Memory B cell (primary cell): ENCODE measurements at regions not wholly inside any gene's neighbourhood (a gene's known extent, or its start where the extent isn't known, plus 50 kb on each side); places are given as distances from the start of the nearest gene placed in this dataset.

ENCODE experiments used
- ATAC-seq: fragments of 150-1000 bp; cut with Tn5 transposase; 2 replicates; pipeline ENCODE4 v1.10.0; 2021; ENCODE audit warnings: low read depth, mild to moderate bottlenecking, moderate library complexity
- DNase-seq, 2 donors: peaks; one replicate each; pipeline ENCODE4 v3.0.0; 2022; ENCODE audit warnings: low spot score in 2 of 2
- H3K27ac Mint-ChIP-seq: one replicate; pipeline ENCODE4 v1.8.0; 2022; ENCODE audit warnings: mild to moderate bottlenecking, moderate library complexity, mixed read lengths
- H3K27me3 Mint-ChIP-seq: one replicate; pipeline ENCODE4 v1.8.0; 2022; ENCODE audit warnings: mixed read lengths
- H3K36me3 Mint-ChIP-seq: one replicate; pipeline ENCODE4 v1.8.0; 2022; ENCODE audit warnings: mild to moderate bottlenecking, mixed read lengths
- H3K4me1 Mint-ChIP-seq: one replicate; pipeline ENCODE4 v1.8.0; 2022; ENCODE audit warnings: mixed read lengths
- H3K4me3 Mint-ChIP-seq: one replicate; pipeline ENCODE4 v1.8.0; 2022; ENCODE audit warnings: mild to moderate bottlenecking, moderate library complexity, mixed read lengths
- H3K9me3 Mint-ChIP-seq: one replicate; pipeline ENCODE4 v1.8.0; 2022; ENCODE audit warnings: mixed read lengths

DNA sequence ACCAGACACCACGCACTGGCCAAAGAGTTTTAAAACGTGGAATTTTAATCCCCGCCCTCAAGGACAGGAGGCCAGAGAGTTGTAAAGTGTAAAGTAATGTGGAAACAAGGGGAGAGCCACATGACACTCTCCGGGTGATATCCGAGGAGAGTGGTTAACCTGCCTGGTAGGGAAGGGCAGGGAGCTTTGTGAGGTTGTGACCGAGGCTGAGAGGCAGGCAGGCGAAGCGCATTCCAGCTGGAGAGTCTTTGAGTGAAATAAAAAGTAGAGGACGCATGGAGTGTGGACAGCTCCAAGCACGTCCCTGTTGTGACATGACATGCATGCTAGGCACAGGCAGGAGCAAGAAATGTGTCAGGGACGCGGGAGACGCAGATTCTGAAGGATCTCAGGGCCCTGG, 539.5 kb downstream of the RNF144A start:
- H3K4me3 Mint-ChIP-seq: no peak overlapping the region
- no peaks in the 10 kb centered on the region for H3K36me3 Mint-ChIP-seq
- no peaks in the 10 kb centered on the region for H3K9me3 Mint-ChIP-seq
- H3K27me3 Mint-ChIP-seq: peaks cover 5% of the 10 kb centered on the region
- no peaks in the 10 kb centered on the region for H3K4me1 Mint-ChIP-seq
- H3K27ac Mint-ChIP-seq: no peak overlapping the region
- ATAC-seq (no peak), DNase-seq (no peak)

DNA sequence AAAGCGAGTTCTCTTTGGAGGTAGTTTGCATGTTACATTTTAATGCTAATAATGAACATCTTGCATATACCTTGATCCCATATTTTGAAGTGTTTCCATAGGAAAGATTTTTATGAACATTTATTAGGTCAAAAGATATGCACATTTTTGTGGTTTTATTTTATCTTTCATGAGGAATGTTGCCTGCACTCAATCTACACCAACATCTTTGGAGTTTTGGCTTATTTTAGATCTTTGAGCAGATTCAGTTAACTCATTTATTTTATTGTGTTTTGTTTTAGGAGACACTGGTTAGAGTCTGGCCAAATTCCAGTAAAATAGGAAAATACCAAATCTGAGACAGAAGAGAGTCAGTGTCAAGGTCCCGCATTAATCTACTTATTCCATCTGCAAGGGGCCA, 540.9 kb downstream of the RNF144A start:
- Mint-ChIP-seq H3K4me3 (no peak overlapping the region), H3K4me1 (no peaks in the 10 kb centered on the region), H3K27me3 (peaks cover 3% of the 10 kb centered on the region), H3K36me3 (no peaks in the 10 kb centered on the region), H3K27ac (no peak overlapping the region), H3K9me3 (peaks cover 4% of the 10 kb centered on the region)
- no peak for ATAC-seq
- no peak for DNase-seq

DNA sequence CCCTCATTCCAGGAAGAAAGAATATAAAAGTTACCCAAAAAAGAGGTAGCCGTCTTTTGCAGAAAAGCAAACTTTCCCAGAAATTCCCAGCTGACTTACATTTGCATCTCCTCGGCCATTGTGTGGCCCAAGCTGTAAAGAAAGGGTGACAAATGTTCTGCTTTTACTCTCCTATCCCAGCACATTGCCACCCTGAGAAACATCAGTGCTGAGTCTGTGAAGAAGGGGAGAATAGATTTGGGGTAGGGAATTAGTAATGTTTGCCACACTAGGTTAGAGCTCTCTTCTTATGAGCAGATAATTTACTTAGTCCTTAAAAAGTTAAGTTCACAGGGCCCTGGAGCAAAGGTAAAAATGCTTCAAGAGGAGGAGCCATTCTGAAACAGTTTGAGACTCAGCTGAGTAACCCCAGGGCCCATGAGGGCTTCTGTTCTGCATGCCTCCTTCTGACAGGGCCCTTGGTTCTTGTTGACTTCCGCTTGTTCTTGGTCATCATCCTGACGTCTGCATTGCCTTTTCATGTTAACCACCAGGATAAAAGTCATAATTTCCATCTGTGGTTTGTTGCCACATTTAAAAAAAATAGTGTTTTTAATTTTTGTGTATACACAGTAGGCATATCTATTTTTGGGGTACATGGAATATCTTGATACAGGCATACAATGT, 550.7 kb downstream of the RNF144A start:
- H3K4me1 Mint-ChIP-seq: no peaks in the 10 kb centered on the region
- H3K36me3 Mint-ChIP-seq: no peaks in the 10 kb centered on the region
- ATAC-seq (no peak), DNase-seq (no peak)
- no peak overlapping the region for H3K27ac Mint-ChIP-seq
- H3K9me3 Mint-ChIP-seq: no peaks in the 10 kb centered on the region
- H3K27me3 Mint-ChIP-seq: peaks cover 5% of the 10 kb centered on the region
- H3K4me3 Mint-ChIP-seq: no peak overlapping the region

DNA sequence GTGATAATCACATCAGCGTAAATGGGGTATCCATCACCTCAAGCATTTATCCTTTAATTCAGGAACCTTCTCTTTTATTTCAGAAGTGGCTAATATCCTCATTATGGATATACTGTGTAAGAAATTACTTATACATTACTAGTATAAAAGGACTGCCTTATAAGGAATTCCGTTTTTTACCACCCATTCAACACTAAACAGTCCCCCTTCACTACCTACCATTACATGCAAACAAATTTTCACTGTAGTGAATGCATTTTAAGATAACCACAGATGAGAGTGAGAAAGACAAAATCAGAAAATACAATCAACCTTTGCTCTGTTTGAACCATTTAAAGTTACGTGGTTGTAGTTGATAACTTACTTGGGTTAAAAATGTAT, 551.2 kb downstream of the RNF144A start:
- no peaks in the 10 kb centered on the region for H3K4me1 Mint-ChIP-seq
- no peak for ATAC-seq

DNA sequence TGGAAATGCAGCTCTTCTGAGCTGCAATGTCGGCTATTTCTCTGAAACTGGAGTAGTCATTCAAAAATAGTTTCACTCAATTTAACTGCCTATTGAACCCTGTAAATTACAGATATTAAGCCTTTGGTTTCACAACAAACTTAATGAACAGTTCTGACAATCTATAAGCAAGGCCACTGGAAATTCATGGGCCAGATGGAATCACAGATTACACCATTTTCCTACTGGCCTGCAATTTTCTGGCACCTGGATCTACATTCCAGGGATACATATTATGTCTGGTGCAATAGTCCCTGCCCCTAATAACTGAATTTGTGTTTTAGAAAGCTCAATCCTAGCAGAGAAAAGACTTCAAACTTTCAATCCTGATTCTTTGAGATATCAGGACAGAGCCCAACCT, 551.7 kb downstream of the RNF144A start:
- Mint-ChIP-seq H3K9me3 (no peaks in the 10 kb centered on the region), H3K4me3 (no peak overlapping the region), H3K36me3 (no peaks in the 10 kb centered on the region), H3K27me3 (peaks cover 5% of the 10 kb centered on the region), H3K4me1 (no peaks in the 10 kb centered on the region), H3K27ac (no peak overlapping the region)
- DNase-seq (no peak), ATAC-seq (no peak)

More for the DNA sequence above, 551.2 kb downstream of the RNF144A start:
- no peak overlapping the region for H3K27ac Mint-ChIP-seq
- no peaks in the 10 kb centered on the region for H3K9me3 Mint-ChIP-seq
- H3K27me3 Mint-ChIP-seq: peaks cover 5% of the 10 kb centered on the region
- H3K4me3 Mint-ChIP-seq: no peak overlapping the region
- no peaks in the 10 kb centered on the region for H3K36me3 Mint-ChIP-seq
- DNase-seq: no peak

DNA sequence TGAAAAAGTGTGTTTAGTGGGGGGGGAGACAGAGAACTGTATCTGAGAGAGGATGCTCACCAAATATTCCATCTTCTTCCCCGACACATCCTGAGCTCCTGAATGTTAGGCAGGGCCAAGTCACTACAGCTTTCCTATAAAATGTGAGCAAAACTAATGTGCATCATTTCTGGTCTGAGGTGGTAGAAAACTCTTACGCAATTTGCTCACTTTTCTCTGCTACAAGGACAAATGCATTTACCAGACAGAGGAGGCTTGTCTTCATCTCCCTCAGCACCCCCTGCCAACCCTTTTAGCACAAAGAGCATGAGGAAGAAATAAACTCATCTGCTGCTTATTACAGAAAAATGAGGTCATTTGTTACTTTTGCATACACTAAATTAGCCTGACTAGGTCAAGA, 554.0 kb downstream of the RNF144A start:
- Mint-ChIP-seq H3K27ac (no peak overlapping the region), H3K9me3 (no peaks in the 10 kb centered on the region), H3K36me3 (no peaks in the 10 kb centered on the region), H3K4me1 (no peaks in the 10 kb centered on the region), H3K4me3 (no peak overlapping the region), H3K27me3 (peaks cover 7% of the 10 kb centered on the region)
- DNase-seq (no peak), ATAC-seq (no peak)

DNA sequence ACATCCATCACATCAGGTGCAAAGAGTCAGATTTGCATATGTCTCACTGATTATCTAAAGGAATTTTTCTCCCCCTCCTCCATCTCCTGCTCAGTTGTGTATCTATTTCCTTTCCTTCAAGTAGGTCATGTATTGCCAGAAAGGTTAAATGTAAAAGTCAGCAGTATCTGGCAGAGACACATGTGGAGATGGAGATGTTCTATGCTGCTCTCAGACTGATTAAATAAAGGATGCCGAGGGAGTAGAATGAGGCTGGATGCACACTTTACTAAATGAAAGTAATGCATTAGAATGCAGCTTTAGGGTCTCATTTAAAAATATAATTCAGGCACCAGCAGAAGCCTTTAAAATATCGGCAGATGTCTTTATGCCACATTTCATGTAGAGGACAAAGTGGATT, 555.3 kb downstream of the RNF144A start:
- ATAC-seq: no peak

DNA sequence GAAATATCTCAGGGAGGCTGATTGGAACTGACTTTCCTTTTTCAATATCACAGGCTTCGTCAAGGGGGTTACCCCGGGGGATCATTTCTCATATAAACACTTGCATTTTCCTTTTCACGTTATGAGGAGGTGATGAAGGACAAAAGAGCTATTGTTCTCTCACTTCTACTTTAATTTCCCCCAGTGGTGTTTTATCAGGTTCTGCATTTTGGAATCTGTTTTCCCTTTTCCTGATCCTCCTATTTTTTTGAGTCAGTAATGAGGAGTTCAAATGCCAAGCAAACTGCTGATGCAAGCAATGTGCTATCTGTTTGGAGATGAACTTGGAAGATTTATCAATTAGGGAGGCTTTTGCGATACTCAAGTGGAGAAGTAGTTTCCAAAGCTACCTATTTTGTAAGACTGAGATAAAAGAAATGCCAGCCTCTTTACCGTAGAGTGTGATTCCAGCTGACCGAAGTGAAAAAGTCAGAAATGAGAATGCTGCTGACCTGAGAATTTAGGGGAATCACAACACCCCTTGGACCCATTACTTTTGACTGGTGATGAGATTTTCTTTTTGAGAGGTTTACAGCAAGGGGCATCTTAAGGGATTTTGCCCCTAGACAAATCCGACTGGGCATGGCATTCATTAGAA, 556.0 kb downstream of the RNF144A start:
- Mint-ChIP-seq H3K27ac (no peak overlapping the region), H3K9me3 (no peaks in the 10 kb centered on the region), H3K36me3 (no peaks in the 10 kb centered on the region), H3K27me3 (peaks cover 6% of the 10 kb centered on the region), H3K4me3 (no peak overlapping the region), H3K4me1 (no peaks in the 10 kb centered on the region)
- DNase-seq (no peak), ATAC-seq (no peak)

More for the DNA sequence above, 555.3 kb downstream of the RNF144A start:
- Mint-ChIP-seq H3K27me3 (peaks cover 7% of the 10 kb centered on the region), H3K4me1 (no peaks in the 10 kb centered on the region), H3K9me3 (no peaks in the 10 kb centered on the region), H3K27ac (no peak overlapping the region), H3K4me3 (no peak overlapping the region), H3K36me3 (no peaks in the 10 kb centered on the region)
- no peak for DNase-seq

DNA sequence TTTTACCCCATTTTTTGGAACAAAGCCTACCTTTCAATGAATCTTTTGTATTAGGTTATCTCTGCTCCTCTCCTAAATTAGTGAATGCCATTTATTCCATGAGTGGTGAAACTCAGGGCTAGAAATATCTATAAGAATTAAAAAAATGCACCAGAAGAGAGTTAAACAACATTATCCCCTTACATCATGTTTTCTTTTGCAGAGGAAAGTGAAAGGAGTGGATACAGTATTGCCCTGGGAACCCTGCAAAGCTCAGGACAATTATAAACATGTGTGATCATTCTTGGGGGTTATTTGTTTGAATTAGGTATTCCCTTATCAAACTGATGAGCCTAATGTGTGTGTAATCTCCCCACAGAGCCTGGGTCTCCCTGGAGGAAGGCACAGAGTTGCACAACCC, 559.2 kb downstream of the RNF144A start:
- no peak for DNase-seq
- no peak for ATAC-seq
- Mint-ChIP-seq H3K27me3 (peaks cover 4% of the 10 kb centered on the region), H3K4me1 (no peaks in the 10 kb centered on the region), H3K9me3 (no peaks in the 10 kb centered on the region), H3K27ac (no peak overlapping the region), H3K4me3 (no peak overlapping the region), H3K36me3 (no peaks in the 10 kb centered on the region)

DNA sequence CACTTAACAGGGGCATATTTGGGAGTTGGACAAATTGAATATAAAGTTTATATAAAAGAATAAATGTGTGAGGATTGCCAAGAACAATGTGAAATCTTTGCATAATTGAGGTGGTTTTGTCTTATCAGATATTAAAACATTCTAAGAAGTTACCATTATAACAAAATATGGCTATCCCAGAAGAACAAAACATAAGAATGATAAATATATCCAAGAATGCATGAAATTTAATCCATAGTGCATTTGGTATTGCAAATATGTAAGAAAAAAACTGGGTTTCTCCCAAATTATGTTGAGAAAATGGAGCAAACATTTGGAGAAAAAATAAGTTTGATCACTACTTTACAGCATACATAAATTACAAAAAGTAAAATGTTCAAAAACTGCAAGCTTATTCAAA, 562.4 kb downstream of the RNF144A start:
- H3K9me3 Mint-ChIP-seq: peaks cover 2% of the 10 kb centered on the region
- H3K4me3 Mint-ChIP-seq: no peak overlapping the region
- peaks cover 2% of the 10 kb centered on the region for H3K27me3 Mint-ChIP-seq
- no peak overlapping the region for H3K27ac Mint-ChIP-seq
- DNase-seq (no peak), ATAC-seq (no peak)
- H3K36me3 Mint-ChIP-seq: no peaks in the 10 kb centered on the region
- H3K4me1 Mint-ChIP-seq: no peaks in the 10 kb centered on the region

DNA sequence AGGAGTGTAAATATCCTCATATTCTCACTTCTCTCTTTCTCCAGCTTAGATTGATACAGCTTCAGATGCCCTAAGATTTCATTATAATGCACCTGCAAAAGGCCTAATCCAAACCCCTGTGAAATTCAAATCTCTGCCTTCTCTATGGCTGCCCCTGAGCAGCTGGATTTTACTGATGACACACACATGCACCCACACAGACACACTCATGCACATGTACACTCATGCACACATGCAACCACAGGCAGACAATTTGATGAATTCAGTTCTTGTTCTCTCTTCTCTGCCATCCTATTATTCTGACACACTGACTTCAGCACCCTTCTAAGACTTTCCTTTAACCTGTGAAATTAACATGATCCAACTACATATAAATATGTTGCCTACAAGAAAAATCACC, 563.2 kb downstream of the RNF144A start:
- Mint-ChIP-seq H3K27me3 (no peaks in the 10 kb centered on the region), H3K4me1 (no peaks in the 10 kb centered on the region), H3K9me3 (peaks cover 2% of the 10 kb centered on the region), H3K36me3 (no peaks in the 10 kb centered on the region), H3K4me3 (no peak overlapping the region), H3K27ac (no peak overlapping the region)
- no peak for ATAC-seq
- DNase-seq: no peak

DNA sequence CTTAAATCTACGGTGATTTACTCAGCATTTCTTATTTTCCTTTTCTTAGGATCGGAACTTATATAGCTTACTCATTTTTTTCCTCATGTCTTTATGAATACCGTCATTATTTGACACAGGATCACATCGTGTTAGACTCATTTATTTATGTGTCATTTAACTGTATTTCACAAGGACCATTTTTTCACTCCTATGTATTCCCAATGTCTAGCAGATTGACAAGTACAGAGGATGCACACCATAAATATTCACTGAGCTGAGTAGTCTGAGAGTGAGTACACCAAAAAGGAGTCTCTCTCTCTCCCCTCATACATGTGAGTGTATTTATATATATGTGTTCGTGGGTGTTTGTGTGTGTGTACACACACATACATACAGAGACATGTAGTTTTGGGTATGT, 573.5 kb downstream of the RNF144A start:
- Mint-ChIP-seq H3K27me3 (no peaks in the 10 kb centered on the region), H3K9me3 (peaks cover 13% of the 10 kb centered on the region), H3K36me3 (no peaks in the 10 kb centered on the region), H3K4me3 (no peak overlapping the region), H3K4me1 (no peaks in the 10 kb centered on the region), H3K27ac (no peak overlapping the region)
- no peak for ATAC-seq
- no peak for DNase-seq

DNA sequence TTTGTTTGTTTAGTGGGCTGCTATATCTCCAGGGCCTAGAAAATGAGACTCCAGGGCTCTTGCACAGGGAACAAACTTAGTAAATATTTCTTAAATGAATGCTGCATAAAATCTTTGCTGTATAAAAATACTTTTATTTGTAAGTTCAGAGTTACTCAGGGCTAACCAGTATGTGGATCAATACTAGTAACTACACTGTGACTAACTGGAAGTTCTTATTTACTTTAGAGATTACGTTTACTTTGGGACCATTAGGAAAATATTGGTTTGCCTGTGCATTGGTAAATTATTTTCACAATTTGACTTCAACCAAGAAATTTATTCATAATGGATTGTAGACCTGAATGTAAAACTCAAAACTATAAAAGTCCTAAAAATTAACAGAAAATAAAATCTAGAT, 575.5 kb downstream of the RNF144A start:
- Mint-ChIP-seq H3K4me1 (no peaks in the 10 kb centered on the region), H3K36me3 (no peaks in the 10 kb centered on the region), H3K9me3 (peaks cover 10% of the 10 kb centered on the region), H3K27ac (no peak overlapping the region), H3K27me3 (no peaks in the 10 kb centered on the region), H3K4me3 (no peak overlapping the region)
- DNase-seq: no peak
- ATAC-seq: no peak

DNA sequence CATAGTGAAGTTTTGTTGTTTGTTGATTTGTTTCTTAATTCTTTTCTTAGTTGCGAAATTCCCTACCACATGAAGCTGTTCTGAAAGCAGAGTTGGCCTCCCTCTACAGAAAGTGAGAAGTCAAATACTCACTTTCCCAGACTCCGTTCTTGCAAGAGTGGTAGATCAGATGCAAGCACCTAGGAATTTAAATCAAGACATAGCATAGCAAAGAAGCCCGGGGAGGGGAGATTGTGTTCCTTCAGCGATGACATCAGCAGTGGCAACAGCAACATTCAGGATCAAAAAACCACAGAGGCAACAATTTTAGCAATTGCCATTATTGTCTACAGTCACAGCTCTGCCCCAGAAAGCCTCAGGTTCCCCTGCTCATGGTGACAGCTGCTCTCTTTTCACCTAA, 580.0 kb downstream of the RNF144A start:
- no peaks in the 10 kb centered on the region for H3K27me3 Mint-ChIP-seq
- no peak for ATAC-seq
- H3K9me3 Mint-ChIP-seq: peaks cover 5% of the 10 kb centered on the region
- DNase-seq: no peak
- no peak overlapping the region for H3K27ac Mint-ChIP-seq
- H3K4me3 Mint-ChIP-seq: no peak overlapping the region
- H3K36me3 Mint-ChIP-seq: no peaks in the 10 kb centered on the region
- no peaks in the 10 kb centered on the region for H3K4me1 Mint-ChIP-seq

DNA sequence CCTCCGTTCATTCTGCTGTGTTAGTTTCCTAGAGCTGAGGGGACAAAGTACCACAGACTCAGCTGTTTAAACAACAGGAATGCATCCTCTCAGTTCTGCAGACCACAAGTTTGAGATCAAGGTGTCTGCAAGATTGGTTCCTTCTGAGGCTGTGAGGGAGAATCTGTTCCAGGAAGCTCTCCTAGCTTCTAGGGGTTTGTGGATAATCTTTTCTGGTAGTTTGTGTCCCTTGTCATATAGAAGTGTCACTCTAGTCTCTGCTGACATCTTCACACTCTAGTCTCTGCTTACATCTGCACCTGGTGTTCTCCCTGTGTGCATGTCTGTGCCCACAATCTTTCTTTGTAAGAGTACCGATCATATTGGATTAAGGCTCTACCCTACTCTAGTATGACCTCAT, 581.8 kb downstream of the RNF144A start:
- Mint-ChIP-seq H3K4me1 (no peaks in the 10 kb centered on the region), H3K36me3 (no peaks in the 10 kb centered on the region), H3K27me3 (no peaks in the 10 kb centered on the region), H3K9me3 (peaks cover 2% of the 10 kb centered on the region), H3K4me3 (no peak overlapping the region), H3K27ac (no peak overlapping the region)
- DNase-seq: no peak
- ATAC-seq: no peak
